HepG2 (cell line): ENCODE measurements at regions not wholly inside any gene's neighbourhood (a gene's known extent, or its start where the extent isn't known, plus 50 kb on each side); places are given as distances from the start of the nearest gene placed in this dataset.

Experiments used
- ATAC-seq: fragments of 200-7000 bp; cut with Tn5 transposase; 3 replicates; pipeline ENCODE4 v1.9.1; 2020; ENCODE audit warnings: mild to moderate bottlenecking, moderate library complexity
- BruUV-seq: library from RNA; stranded (reverse); fragments of 400-500 nt; replicated peaks from 2 replicates; lab custom pipeline; 2021; lab: Mats Ljungman, UMichigan
- CTCF ChIA-PET: fragments of 300-600 bp; formaldehyde crosslinking; extraction: SDS; loops from one replicate; lab custom pipeline; 2021; ENCODE audit warnings: low total read pairs, inconsistent platforms, low intra/inter-chr PET ratio; lab: Yijun Ruan, JAX
- POLR2A ChIA-PET: fragments of 350-600 bp; sonication (Branson Sonifier 250); formaldehyde crosslinking; loops from one replicate; lab custom pipeline; 2020; ENCODE audit warnings: antibody characterized with exemption, inconsistent platforms; lab: Yijun Ruan, JAX
- DNase-seq: peaks from one replicate; pipeline ENCODE4 v3.0.0-alpha.2; 2015; ENCODE audit warnings: low spot score
- FAIRE-seq: peaks from 3 replicates; lab custom pipeline; 2011; peaks lifted over from hg19 to GRCh38; lab: Jason Lieb, UNC
- H2AFZ ChIP-seq: one replicate; pipeline ENCODE4 v1.6.1; 2011; ENCODE audit warnings: low read length, inconsistent platforms
- H3K27ac ChIP-seq: fragments of 300-600 bp; 3 replicates; pipeline ENCODE4 v1.8.0; 2011; ENCODE audit warnings: mixed run types, mild to moderate bottlenecking, mixed read lengths, low read length, inconsistent platforms; ENCODE audit not compliant: insufficient read depth; ENCODE audit errors: extremely low read length
- H3K27me3 ChIP-seq, 2 experiments: fragments of 200-600 bp in 1 of 2; 2 replicates in 1 of 2; 3 replicates in 1 of 2; pipeline versions ENCODE4 v1.6.0 to v1.8.0; 2011; ENCODE audit warnings: low read length in 2 of 2, mild to moderate bottlenecking in 2 of 2, moderate library complexity in 2 of 2, inconsistent platforms in 1 of 2; ENCODE audit not compliant: insufficient read depth in 2 of 2, control insufficient read depth in 1 of 2
- H3K36me3 ChIP-seq, 2 experiments: fragments of 200-600 bp in 1 of 2; replicated peaks in 1 of 2; 2 replicates in 1 of 2; 3 replicates in 1 of 2; pipeline versions ENCODE4 v1.5.1 to v1.8.0; 2011; ENCODE audit warnings: low read length in 2 of 2, inconsistent platforms in 1 of 2; ENCODE audit not compliant: insufficient read depth in 2 of 2, control insufficient read depth in 1 of 2
- H3K4me1 ChIP-seq: 2 replicates; pipeline ENCODE4 v1.5.1; 2012; ENCODE audit warnings: low read length, inconsistent platforms; ENCODE audit not compliant: insufficient read depth
- H3K4me2 ChIP-seq: 2 replicates; pipeline ENCODE4 v1.6.0; 2011; ENCODE audit warnings: low read depth, low read length, inconsistent platforms
- H3K4me3 ChIP-seq, 3 experiments: fragments of 200-600 bp in 1 of 3; sonication (generic), shearing (Covaris generic) in 1 of 3; replicated peaks in 1 of 3; 2 replicates each; pipeline ENCODE4 v1.5.1; 2011 to 2016; ENCODE audit warnings: low read length in 3 of 3, inconsistent platforms in 2 of 3, low read depth in 2 of 3, mild to moderate bottlenecking in 2 of 3, control low read depth in 1 of 3, mixed read lengths in 1 of 3; ENCODE audit not compliant: insufficient read depth in 1 of 3
- H3K79me2 ChIP-seq: one replicate; pipeline ENCODE4 v1.6.1; 2011; ENCODE audit warnings: low read length, inconsistent platforms; ENCODE audit not compliant: insufficient read depth
- H3K9ac ChIP-seq: 2 replicates; pipeline ENCODE4 v1.6.0; 2011; ENCODE audit warnings: mild to moderate bottlenecking, low read depth, low read length, inconsistent platforms; ENCODE audit not compliant: insufficient read depth
- H3K9me3 ChIP-seq: 2 replicates; pipeline ENCODE4 v1.5.1; 2012; ENCODE audit warnings: mild to moderate bottlenecking, low read length
- H4K20me1 ChIP-seq: 2 replicates; pipeline ENCODE4 v1.6.0; 2011; ENCODE audit warnings: inconsistent platforms, mild to moderate bottlenecking, low read length, moderate library complexity; ENCODE audit not compliant: insufficient read depth
- ERF ChIP-seq: IDR thresholded peaks from 2 replicates; pipeline ENCODE4 v1.6.1; 2018; ENCODE audit warnings: missing biosample characterization, missing genetic modification reagents
- MEF2D ChIP-seq: sonication (generic); formaldehyde crosslinking; IDR thresholded peaks from 2 replicates; pipeline ENCODE4 v1.5.1; 2020; ENCODE audit warnings: mild to moderate bottlenecking, missing genetic modification reagents
- RAD21 ChIP-seq: fragments of 450-650 bp; formaldehyde crosslinking; IDR thresholded peaks from 2 replicates; pipeline ENCODE4 v1.5.0; 2020; ENCODE audit warnings: mild to moderate bottlenecking
- SIN3B ChIP-seq: fragments of 150-350 bp; IDR thresholded peaks from 2 replicates; pipeline ENCODE4 v1.6.1; 2014; ENCODE audit warnings: low read length
- STAG1 ChIP-seq: sonication (generic); formaldehyde crosslinking; IDR thresholded peaks from 2 replicates; pipeline ENCODE4 v1.4.0; 2020; ENCODE audit warnings: missing genetic modification reagents
- XRCC5 ChIP-seq: fragments of 200-400 bp; formaldehyde crosslinking; optimal IDR thresholded peaks from 2 replicates; pipeline ENCODE3; 2017; ENCODE audit warnings: mild to moderate bottlenecking, low read length
- ZNF598 ChIP-seq: sonication (generic); formaldehyde crosslinking; IDR thresholded peaks from 2 replicates; pipeline ENCODE4 v1.5.1; 2020; ENCODE audit warnings: mild to moderate bottlenecking, missing genetic modification reagents, borderline replicate concordance
- ZSCAN20 ChIP-seq: sonication (generic); formaldehyde crosslinking; IDR thresholded peaks from 2 replicates; pipeline ENCODE4 v1.4.0; 2020; ENCODE audit warnings: missing genetic modification reagents, mild to moderate bottlenecking, borderline replicate concordance
- WGBS: methylation state at CpG from one replicate; pipeline ENCODE4 v1.1.6; 2017; ENCODE audit warnings: low lambda C conversion rate; 5-methylcytosine and 5-hydroxymethylcytosine counted together
- in situ Hi-C: cut with HindIII; loops from 2 replicates; pipeline ENCODE4 v1.10.0; 2017; ENCODE audit warnings: low pct_unique_long_range_greater_than_20kb; ENCODE audit not compliant: extremely low pct_ligation_motif_present
- intact Hi-C: fragments of 100-400 bp; cut with micrococcal nuclease; formaldehyde crosslinking; loops from one replicate; pipeline ENCODE4 v1.10.0; 2022; ENCODE audit not compliant: unreplicated experiment
- TF ChIP-seq, protein P1 (sequence below): sonication (generic); formaldehyde crosslinking; IDR thresholded peaks from 2 replicates; pipeline ENCODE4 v1.8.0; 2022; ENCODE audit warnings: mild to moderate bottlenecking, missing genetic modification reagents, moderate library complexity
- TF ChIP-seq, protein P2 (sequence below): IDR thresholded peaks from 2 replicates; pipeline ENCODE4 v1.6.1; 2012; ENCODE audit warnings: inconsistent platforms
- TF ChIP-seq, protein P3 (sequence below): sonication (generic); formaldehyde crosslinking; IDR thresholded peaks from 2 replicates; pipeline ENCODE4 v1.4.0; 2020; ENCODE audit warnings: missing genetic modification reagents
- TF ChIP-seq, protein P4 (sequence below): IDR thresholded peaks from 2 replicates; pipeline ENCODE4 v1.4.0; 2020; ENCODE audit warnings: mild to moderate bottlenecking, missing genetic modification reagents
- TF ChIP-seq, protein P5 (sequence below), 2 experiments: sonication (generic) in 1 of 2; formaldehyde crosslinking in 1 of 2; IDR thresholded peaks; 2 replicates each; pipeline versions ENCODE4 v1.4.0 to v1.6.1; 2018 to 2020; ENCODE audit warnings: missing genetic modification reagents in 2 of 2, borderline replicate concordance in 1 of 2, low read depth in 1 of 2, mild to moderate bottlenecking in 1 of 2, missing biosample characterization in 1 of 2

DNA sequence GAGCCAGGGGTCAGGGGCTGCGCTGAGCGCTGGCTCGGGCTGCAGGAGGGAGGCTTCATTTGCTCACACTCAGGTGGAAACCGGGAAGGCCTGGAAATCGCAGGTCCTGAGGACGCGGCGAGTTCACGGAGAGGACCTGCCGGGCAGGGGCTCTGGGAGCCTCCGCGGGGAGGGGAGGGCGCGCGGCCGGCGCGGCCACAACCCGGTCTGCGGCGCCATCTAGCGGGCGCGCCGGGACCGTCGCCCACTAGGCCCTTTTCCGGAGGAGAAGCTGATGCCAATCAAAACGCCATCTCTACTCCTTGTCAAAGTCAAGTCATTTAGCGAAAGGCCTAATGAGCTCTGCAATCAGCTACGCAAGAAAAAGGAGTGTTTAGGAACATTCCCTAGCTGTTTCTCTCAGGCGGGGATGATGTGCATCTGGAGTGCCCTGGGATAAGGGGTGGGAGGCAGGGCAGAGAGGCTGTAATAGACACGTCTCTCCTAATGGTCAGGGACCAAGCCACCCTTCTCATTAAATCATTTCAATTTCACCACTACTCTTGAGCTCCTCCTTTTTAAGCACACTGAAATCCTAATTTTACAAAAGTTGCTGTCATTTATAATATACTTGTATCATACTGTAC is 885.8 kb upstream of the TMEM132C start:
- no TSS peak for BruUV-seq
- no peaks in the 10 kb centered on the region for H3K27me3 ChIP-seq
- H4K20me1 ChIP-seq: no peaks in the 10 kb centered on the region
- WGBS: 11% methylated on average over 9 of the region's 33 CpGs
- 0 out of 2 replicates have a peak overlapping the region, but pooled peaks have one; percentile 40 for H3K4me2 ChIP-seq
- H3K36me3 ChIP-seq: no peaks in the 10 kb centered on the region
- H3K9me3 ChIP-seq: no peaks in the 10 kb centered on the region
- no peaks in the 10 kb centered on the region for H3K79me2 ChIP-seq
- intact Hi-C loops (loop anchor here (1.0 to 5.0 kb wide), 4 partner anchors 99 to 1849 kb away; no protein-coding TSS in a partner anchor), in situ Hi-C loops (loop anchor here (10.0 to 25.0 kb wide), 3 partner anchors 269 to 1844 kb away; no protein-coding TSS in a partner anchor)
- H3K4me1 ChIP-seq: no peaks in the 10 kb centered on the region
- CTCF ChIA-PET: interaction anchor here (0.7 to 2.8 kb wide), 4 partner anchors 101 to 1312 kb away, joined by 3 to 20 read pairs (median 8); no protein-coding TSS in a partner anchor
- DNase-seq: peak; percentile 15
- no peak overlapping the region for H3K9ac ChIP-seq
- peak overlapping the region in 1 of 3 experiments; percentile 29; a peak in 1 of 6 replicates for H3K4me3 ChIP-seq
- no peak for FAIRE-seq
- peak; percentile 99 for ATAC-seq
- no peak overlapping the region for H2AFZ ChIP-seq
- H3K27ac ChIP-seq: no peak overlapping the region
- POLR2A ChIA-PET: no interaction called here
- no peak for TF ChIP-seq SIN3B
- no peak for TF ChIP-seq MEF2D
- peak; percentile 52; the same call in 1 of the 2 replicates for TF ChIP-seq ZNF598
- peak; percentile 91 for TF ChIP-seq RAD21
- TF ChIP-seq, protein P1, sequence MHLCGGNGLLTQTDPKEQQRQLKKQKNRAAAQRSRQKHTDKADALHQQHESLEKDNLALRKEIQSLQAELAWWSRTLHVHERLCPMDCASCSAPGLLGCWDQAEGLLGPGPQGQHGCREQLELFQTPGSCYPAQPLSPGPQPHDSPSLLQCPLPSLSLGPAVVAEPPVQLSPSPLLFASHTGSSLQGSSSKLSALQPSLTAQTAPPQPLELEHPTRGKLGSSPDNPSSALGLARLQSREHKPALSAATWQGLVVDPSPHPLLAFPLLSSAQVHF: no peak
- no peak for TF ChIP-seq ZSCAN20
- TF ChIP-seq ERF: 0 out of 2 replicates have a peak, but pooled peaks have one; percentile 31
- TF ChIP-seq XRCC5: peak; percentile 79
- TF ChIP-seq, protein P2, sequence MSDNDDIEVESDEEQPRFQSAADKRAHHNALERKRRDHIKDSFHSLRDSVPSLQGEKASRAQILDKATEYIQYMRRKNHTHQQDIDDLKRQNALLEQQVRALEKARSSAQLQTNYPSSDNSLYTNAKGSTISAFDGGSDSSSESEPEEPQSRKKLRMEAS: no peak
- TF ChIP-seq STAG1: peak; percentile 90
- TF ChIP-seq, protein P3, sequence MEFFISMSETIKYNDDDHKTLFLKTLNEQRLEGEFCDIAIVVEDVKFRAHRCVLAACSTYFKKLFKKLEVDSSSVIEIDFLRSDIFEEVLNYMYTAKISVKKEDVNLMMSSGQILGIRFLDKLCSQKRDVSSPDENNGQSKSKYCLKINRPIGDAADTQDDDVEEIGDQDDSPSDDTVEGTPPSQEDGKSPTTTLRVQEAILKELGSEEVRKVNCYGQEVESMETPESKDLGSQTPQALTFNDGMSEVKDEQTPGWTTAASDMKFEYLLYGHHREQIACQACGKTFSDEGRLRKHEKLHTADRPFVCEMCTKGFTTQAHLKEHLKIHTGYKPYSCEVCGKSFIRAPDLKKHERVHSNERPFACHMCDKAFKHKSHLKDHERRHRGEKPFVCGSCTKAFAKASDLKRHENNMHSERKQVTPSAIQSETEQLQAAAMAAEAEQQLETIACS (CRISPR knock-in tag): peak; percentile 92
- TF ChIP-seq, protein P4, sequence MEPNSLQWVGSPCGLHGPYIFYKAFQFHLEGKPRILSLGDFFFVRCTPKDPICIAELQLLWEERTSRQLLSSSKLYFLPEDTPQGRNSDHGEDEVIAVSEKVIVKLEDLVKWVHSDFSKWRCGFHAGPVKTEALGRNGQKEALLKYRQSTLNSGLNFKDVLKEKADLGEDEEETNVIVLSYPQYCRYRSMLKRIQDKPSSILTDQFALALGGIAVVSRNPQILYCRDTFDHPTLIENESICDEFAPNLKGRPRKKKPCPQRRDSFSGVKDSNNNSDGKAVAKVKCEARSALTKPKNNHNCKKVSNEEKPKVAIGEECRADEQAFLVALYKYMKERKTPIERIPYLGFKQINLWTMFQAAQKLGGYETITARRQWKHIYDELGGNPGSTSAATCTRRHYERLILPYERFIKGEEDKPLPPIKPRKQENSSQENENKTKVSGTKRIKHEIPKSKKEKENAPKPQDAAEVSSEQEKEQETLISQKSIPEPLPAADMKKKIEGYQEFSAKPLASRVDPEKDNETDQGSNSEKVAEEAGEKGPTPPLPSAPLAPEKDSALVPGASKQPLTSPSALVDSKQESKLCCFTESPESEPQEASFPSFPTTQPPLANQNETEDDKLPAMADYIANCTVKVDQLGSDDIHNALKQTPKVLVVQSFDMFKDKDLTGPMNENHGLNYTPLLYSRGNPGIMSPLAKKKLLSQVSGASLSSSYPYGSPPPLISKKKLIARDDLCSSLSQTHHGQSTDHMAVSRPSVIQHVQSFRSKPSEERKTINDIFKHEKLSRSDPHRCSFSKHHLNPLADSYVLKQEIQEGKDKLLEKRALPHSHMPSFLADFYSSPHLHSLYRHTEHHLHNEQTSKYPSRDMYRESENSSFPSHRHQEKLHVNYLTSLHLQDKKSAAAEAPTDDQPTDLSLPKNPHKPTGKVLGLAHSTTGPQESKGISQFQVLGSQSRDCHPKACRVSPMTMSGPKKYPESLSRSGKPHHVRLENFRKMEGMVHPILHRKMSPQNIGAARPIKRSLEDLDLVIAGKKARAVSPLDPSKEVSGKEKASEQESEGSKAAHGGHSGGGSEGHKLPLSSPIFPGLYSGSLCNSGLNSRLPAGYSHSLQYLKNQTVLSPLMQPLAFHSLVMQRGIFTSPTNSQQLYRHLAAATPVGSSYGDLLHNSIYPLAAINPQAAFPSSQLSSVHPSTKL (CRISPR knock-in tag): 0 out of 2 replicates have a peak, but pooled peaks have one; percentile 24
- TF ChIP-seq, protein P5, sequence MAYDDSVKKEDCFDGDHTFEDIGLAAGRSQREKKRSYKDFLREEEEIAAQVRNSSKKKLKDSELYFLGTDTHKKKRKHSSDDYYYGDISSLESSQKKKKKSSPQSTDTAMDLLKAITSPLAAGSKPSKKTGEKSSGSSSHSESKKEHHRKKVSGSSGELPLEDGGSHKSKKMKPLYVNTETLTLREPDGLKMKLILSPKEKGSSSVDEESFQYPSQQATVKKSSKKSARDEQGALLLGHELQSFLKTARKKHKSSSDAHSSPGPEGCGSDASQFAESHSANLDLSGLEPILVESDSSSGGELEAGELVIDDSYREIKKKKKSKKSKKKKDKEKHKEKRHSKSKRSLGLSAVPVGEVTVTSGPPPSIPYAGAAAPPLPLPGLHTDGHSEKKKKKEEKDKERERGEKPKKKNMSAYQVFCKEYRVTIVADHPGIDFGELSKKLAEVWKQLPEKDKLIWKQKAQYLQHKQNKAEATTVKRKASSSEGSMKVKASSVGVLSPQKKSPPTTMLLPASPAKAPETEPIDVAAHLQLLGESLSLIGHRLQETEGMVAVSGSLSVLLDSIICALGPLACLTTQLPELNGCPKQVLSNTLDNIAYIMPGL (CRISPR knock-in tag; IDR thresholded peaks at IDR 0.05; ENCODE audit: borderline replicate concordance in 1 of 2, low read depth in 1 of 2): 0 out of 4 replicates have a peak, but pooled peaks have one; percentile 21 to 24
